SJSA1 (cell line): ENCODE measurements at regions not wholly inside any gene's neighbourhood (a gene's known extent, or its start where the extent isn't known, plus 50 kb on each side); places are given as distances from the start of the nearest gene placed in this dataset.

Experiments
- DNase-seq, 2 experiments: peaks; one replicate each; pipeline ENCODE4 v3.0.0-alpha.2; 2015 to 2020; ENCODE audit warnings: low spot score in 2 of 2, low read depth in 1 of 2
- H3K27ac ChIP-seq: fragments of 250-450 bp; sonication (Bioruptor Pico); 2 replicates; pipeline ENCODE4 v1.5.1; 2020; ENCODE audit warnings: mild to moderate bottlenecking, moderate library complexity
- H3K27me3 ChIP-seq: fragments of 250-450 bp; sonication (Bioruptor Pico); replicated peaks from 2 replicates; pipeline ENCODE4 v1.5.1; 2020; ENCODE audit warnings: mild to moderate bottlenecking, moderate library complexity
- H3K36me3 ChIP-seq: fragments of 250-450 bp; sonication (Bioruptor Pico); 2 replicates; pipeline ENCODE4 v1.5.1; 2020; ENCODE audit warnings: mild to moderate bottlenecking
- H3K4me1 ChIP-seq: fragments of 250-450 bp; sonication (Bioruptor Pico); replicated peaks from 2 replicates; pipeline ENCODE4 v1.6.1; 2021; ENCODE audit warnings: mild to moderate bottlenecking
- H3K4me3 ChIP-seq: fragments of 250-450 bp; sonication (Bioruptor Pico); 2 replicates; pipeline ENCODE4 v1.5.1; 2020; ENCODE audit warnings: mild to moderate bottlenecking
- H3K9me3 ChIP-seq: fragments of 250-450 bp; sonication (Bioruptor Pico); replicated peaks from 2 replicates; pipeline ENCODE4 v1.5.1; 2020; ENCODE audit warnings: mild to moderate bottlenecking

DNA sequence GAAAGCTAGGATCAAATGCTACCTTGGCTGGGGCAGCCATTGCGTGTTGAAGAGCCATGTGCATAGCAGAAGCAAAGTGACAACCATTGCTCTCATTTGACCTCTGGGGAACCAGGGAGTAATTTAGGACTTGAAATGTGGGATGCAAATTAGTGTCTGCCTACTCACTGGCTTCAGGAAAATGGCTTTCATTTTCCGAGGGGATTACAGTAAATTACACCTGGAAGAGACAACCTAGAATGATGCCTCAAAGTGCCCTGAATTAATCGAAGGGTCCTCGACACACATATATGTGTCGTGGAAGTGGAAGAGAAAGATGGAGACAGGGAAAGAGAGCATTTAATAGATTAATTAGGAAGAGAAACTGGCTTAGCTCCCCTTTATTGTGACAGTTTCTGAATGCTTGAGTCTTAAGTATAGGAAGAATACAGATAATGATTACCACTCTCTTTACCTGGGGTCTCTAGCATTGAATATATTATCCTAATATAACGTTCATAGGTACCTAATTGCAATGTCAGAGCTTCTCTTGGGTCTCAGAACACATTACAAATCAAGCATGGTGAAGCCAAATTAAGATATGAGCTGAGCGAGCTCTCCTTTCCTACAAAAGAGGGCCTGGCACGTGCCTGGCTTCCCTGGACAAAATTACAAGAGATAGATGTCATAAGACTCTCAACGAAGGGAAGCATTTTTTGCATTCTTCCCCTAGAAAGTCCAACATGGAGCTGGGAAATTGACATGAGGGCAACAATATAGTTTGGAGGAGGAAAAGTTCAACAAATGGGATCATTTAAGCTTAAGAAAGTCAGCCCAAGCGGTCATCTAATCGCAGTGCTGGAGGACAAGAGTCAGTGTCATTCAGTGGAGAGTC is 59.5 kb downstream of the MYCN start:
- Histone ChIP-seq H3K4me1 (no peaks in the 10 kb centered on the region), H3K27me3 (no peaks in the 10 kb centered on the region), H3K36me3 (no peaks in the 10 kb centered on the region), H3K4me3 (no peak overlapping the region), H3K27ac (no peak overlapping the region), H3K9me3 (no peaks in the 10 kb centered on the region)
- no peak for DNase-seq

DNA sequence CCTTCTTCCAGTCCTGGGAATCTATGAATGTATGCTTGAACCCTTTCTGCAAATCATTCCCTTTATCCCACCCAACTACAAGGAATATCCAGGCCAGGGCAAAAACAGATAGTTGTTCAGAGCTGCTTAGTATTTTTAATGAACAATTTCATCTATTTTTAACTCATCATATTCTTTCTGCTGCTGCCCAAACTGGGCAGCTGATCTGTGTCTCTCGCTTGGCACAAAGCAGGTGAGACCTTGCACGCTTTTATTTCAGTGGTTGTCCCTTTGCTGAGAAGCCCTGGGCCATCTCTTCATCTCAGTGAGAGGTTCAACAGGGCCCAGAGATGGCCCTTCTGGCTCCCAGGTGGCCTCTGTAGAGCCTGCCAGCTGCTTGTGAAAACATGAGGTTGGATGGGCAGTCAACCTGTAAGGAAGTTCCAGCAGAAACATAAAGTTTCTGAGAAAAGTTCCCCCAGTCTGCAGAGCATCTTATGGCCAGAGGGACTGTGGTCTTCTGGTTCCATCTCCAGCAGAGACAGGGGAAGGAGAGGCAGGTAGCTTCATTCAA is 57.5 kb downstream of the MYCN start:
- Histone ChIP-seq H3K9me3 (no peaks in the 10 kb centered on the region), H3K27ac (no peak overlapping the region), H3K27me3 (no peaks in the 10 kb centered on the region), H3K4me1 (no peaks in the 10 kb centered on the region), H3K4me3 (no peak overlapping the region), H3K36me3 (no peaks in the 10 kb centered on the region)
- no peak for DNase-seq

DNA sequence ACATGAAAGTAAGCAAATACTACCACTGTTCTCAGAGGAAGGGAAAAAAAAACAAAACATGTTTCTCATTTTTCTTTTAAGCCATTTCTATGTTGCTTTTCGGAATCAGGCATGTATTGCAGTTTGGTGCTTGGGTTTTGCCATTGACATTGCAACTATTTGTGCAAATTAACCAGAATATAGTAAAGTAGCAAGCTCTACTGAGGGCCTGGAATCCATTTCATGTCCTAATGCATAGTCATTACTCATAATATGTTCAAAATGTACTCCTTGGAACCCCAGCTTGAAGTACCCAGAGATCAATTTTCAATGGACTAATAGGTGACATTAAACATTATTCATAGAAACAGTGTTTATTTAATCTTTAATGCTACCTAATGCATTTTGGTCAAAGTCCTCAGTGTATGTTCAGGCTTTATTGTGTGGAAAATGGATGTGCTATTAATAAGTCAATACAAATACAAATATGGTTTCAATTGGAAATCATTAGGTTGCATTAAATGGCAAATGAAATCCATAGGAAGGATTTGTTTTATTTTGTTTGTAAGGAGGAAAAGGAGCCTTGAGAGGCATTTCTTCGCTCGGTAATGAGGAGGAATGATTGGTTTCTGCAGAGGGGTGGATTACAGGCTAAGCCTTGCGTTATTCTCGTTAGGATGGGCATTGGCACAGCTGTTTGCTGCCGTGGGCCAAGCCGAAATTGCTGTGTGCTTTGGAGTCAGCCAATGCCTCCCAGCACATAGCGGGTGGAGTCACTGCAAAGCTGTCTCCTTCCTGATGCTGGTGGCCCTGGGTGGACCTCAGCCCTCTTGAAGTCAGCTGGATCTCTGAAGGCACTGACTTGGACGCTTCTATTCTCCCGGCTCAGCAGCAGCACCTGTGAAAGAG is 56.4 kb downstream of the MYCN start:
- no peaks in the 10 kb centered on the region for H3K27me3 ChIP-seq
- H3K27ac ChIP-seq = no peak overlapping the region
- no peaks in the 10 kb centered on the region for H3K4me1 ChIP-seq
- DNase-seq = no peak
- H3K36me3 ChIP-seq = no peaks in the 10 kb centered on the region
- H3K4me3 ChIP-seq = no peak overlapping the region
- no peaks in the 10 kb centered on the region for H3K9me3 ChIP-seq
